ENCODE measurements at regions not wholly inside any gene's neighbourhood (a gene's known extent, or its start where the extent isn't known, plus 50 kb on each side); places are given as distances from the start of the nearest gene placed in this dataset.

DNA sequence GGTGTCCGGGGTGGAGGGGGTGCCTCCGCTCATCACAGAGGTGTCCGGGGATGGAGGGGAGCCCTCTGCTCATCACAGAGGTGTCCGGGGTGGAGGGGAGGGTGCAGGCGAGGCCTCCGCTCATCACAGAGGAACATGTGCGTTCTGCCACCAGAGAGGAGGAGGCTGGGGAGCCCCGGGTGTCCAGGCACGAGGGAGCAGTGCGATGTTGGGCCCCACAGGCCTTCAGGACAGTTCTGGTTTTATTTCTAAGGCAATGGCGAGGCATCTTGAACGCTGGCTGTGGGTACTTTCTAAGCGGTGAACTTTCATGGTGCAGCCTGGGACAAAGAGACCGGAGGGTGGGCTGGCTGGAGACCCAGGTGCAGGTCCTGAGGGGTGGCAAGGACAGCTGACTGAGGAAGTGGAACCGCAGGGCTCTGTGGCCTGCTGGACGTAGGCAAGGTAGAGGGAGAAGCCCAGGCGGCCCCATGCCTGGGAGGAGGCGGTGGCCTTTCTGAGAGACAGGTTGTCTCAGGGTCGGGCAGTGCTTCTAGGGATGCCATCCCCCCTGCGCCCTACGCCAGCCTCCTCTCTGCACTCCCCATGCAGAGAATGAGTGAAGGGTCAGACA, 196.6 kb upstream of the SALL3 start:
- no peak overlapping the region for H3K4me3 ChIP-seq (ENCODE audit: control insufficient read depth, low read depth, low read length)
- DNase-seq (ENCODE audit: low read depth) = no peak
- TF ChIP-seq, protein P1, sequence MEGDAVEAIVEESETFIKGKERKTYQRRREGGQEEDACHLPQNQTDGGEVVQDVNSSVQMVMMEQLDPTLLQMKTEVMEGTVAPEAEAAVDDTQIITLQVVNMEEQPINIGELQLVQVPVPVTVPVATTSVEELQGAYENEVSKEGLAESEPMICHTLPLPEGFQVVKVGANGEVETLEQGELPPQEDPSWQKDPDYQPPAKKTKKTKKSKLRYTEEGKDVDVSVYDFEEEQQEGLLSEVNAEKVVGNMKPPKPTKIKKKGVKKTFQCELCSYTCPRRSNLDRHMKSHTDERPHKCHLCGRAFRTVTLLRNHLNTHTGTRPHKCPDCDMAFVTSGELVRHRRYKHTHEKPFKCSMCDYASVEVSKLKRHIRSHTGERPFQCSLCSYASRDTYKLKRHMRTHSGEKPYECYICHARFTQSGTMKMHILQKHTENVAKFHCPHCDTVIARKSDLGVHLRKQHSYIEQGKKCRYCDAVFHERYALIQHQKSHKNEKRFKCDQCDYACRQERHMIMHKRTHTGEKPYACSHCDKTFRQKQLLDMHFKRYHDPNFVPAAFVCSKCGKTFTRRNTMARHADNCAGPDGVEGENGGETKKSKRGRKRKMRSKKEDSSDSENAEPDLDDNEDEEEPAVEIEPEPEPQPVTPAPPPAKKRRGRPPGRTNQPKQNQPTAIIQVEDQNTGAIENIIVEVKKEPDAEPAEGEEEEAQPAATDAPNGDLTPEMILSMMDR (IDR thresholded peaks at IDR 0.05; ENCODE audit: control insufficient read depth, insufficient read depth, low read depth, low read length, missing control alignments) = no peak

DNA sequence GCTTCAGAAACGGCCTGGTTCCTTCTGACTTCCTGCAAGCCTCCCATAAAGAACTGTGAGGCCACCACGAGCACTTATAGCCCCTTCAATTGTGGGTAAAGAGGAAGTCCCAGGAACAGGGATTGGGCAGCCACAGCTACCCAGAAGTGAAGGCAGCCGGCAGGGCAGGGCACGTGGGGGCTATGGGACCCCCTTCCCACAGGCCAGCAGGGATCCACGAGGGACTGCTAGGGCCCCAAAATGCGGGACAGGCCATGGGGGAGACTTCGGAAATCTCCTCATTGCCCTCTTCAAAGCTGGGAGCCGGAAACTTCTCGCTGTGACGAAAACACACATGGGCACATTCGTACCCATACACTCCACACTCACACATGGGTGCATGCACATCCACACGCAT, 196.1 kb upstream of the SALL3 start:
- TF ChIP-seq, protein P1 (IDR thresholded peaks at IDR 0.05; ENCODE audit: control insufficient read depth, insufficient read depth, low read depth, low read length, missing control alignments) = no peak
- no peak for DNase-seq (ENCODE audit: low read depth)
- no peak overlapping the region for H3K4me3 ChIP-seq (ENCODE audit: control insufficient read depth, low read depth, low read length)

DNA sequence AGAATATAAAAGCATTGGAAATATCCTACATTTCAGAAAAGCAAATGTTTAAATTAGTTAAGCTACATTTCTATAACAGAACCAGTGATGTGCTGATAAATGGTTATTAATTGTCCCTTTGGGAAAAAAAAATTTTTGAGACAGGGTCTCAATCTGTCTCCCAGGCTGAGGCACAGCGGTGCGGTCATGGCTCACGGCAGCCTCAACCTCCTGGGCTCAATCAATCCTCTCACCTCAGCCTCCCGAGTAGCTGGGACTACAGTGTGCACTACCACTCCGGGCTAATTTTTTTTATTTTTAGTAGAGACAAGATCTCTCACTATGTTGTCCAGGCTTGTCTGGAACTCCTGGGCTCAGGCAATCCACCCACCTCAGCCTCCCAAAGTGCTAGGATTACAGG, 194.8 kb upstream of the SALL3 start:
- no peak overlapping the region for H3K4me3 ChIP-seq (ENCODE audit: control insufficient read depth, low read depth, low read length)
- no peak for DNase-seq (ENCODE audit: low read depth)
- TF ChIP-seq, protein P1 (IDR thresholded peaks at IDR 0.05; ENCODE audit: control insufficient read depth, insufficient read depth, low read depth, low read length, missing control alignments) = no peak

DNA sequence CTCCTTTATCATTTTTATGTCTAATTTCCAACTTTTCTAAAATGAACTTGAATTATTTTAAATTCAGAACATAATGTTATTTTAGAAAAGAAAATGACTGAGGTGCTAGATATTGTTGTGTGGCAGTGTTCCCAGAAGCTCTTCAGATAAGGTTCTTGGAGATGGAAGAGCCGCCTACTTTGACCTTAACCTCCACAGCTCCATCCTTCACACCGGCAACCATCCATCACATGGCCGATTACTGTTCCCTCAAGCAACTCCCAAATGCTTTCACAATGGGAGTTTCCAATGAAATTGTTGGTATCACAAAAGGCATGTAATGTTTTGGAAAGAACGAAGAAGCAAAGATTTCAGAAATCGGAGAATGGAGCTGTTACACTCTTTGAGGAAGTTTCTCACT, 193.9 kb upstream of the SALL3 start:
- H3K4me3 ChIP-seq (ENCODE audit: control insufficient read depth, low read depth, low read length) = no peak overlapping the region
- DNase-seq (ENCODE audit: low read depth) = no peak
- TF ChIP-seq, protein P1 (IDR thresholded peaks at IDR 0.05; ENCODE audit: control insufficient read depth, insufficient read depth, low read depth, low read length, missing control alignments) = no peak

DNA sequence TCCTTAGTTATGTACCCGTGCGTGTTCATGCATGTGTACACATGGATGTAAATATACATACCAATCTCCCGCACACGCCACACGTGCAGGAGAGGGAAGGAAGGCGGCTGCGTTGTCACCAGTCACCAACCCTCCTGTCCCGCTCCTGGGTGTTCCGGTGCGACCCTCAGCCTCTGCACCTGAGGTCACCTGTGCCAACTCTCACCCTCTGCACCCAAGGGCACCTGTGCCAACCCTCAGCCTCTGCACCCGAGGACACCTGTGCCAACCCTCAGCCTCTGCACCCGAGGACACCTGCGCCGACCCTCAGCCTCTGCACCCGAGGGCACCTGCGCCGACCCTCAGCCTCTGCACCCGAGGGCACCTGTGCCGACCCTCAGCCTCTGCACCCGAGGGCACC, 192.8 kb upstream of the SALL3 start:
- no peak overlapping the region for H3K4me3 ChIP-seq (ENCODE audit: control insufficient read depth, low read depth, low read length)
- no peak for DNase-seq (ENCODE audit: low read depth)
- TF ChIP-seq, protein P1 (IDR thresholded peaks at IDR 0.05; ENCODE audit: control insufficient read depth, insufficient read depth, low read depth, low read length, missing control alignments) = no peak

DNA sequence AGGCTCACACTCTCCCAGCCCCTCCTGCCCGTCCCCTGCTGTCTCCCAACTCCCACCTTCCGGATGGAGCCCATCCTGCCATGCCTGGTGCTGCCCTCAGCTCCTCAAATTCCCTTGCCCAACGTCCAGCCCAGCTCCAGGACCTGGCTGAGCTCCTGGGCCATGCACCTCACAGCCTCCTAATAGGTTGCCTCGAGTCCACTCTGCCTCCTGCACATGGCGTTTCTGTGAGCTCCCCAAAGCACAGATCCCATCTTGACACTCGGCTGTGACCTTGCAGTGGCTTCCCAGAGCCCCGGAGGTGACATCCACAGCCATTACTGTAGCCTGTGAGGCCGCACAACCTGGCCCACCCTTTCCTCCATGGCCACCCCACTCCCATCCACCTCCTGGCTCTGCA, 191.9 kb upstream of the SALL3 start:
- DNase-seq (ENCODE audit: low read depth) = no peak
- H3K4me3 ChIP-seq (ENCODE audit: control insufficient read depth, low read depth, low read length) = no peak overlapping the region
- TF ChIP-seq, protein P1 (IDR thresholded peaks at IDR 0.05; ENCODE audit: control insufficient read depth, insufficient read depth, low read depth, low read length, missing control alignments) = no peak

DNA sequence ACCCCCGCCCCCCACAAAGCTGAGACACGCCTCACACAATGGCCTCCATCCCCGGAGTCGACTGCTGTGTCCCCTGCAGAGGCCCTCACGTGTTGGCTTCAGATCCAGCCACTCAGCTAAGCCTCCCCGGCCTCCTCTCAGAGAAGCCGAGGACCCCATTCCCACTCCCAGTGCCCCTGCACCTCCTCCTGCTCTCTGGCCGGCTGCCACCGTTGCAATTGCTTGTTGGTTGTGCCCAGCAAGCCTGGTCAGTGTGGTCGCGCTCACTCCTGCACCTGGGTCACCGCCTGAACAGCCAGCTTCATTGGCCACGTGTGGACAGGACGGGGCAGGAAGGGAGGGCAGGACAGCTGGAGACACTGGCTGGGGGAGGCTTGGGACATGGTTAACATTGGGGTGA, 191.5 kb upstream of the SALL3 start:
- no peak overlapping the region for H3K4me3 ChIP-seq (ENCODE audit: control insufficient read depth, low read depth, low read length)
- TF ChIP-seq, protein P1 (IDR thresholded peaks at IDR 0.05; ENCODE audit: control insufficient read depth, insufficient read depth, low read depth, low read length, missing control alignments) = no peak
- no peak for DNase-seq (ENCODE audit: low read depth)

Data from AG09309 (cell line).